Vagina (tissue), 2 donors: ENCODE measurements at regions not wholly inside any gene's neighbourhood (a gene's known extent, or its start where the extent isn't known, plus 50 kb on each side); places are given as distances from the start of the nearest gene placed in this dataset.

Experiments
- DNase-seq, 2 donors: peaks; one replicate each; pipeline ENCODE4 v3.0.0-alpha.2; 2017; ENCODE audit errors: extremely low spot score in 2 of 2
- H3K27ac ChIP-seq: fragments of 200-600 bp; sonication (generic); one replicate; pipeline ENCODE4 v1.5.1; 2019
- H3K27me3 ChIP-seq: fragments of 200-600 bp; sonication (generic); one replicate; pipeline ENCODE4 v1.5.1; 2019
- H3K36me3 ChIP-seq, 2 donors: fragments of 200-600 bp; sonication (generic); one replicate each; pipeline ENCODE4 v1.5.1; 2017 to 2019
- H3K4me1 ChIP-seq: fragments of 200-600 bp; sonication (generic); one replicate; pipeline ENCODE4 v1.5.1; 2019
- H3K4me3 ChIP-seq, 2 donors: fragments of 200-600 bp; sonication (generic); 1 replicate in 1 of 2; 2 replicates in 1 of 2; pipeline ENCODE4 v1.5.1; 2016 to 2019
- H3K9me3 ChIP-seq: fragments of 200-600 bp; sonication (generic); one replicate; pipeline ENCODE4 v1.5.1; 2019
- POLR2A ChIP-seq, 2 donors: fragments of 450-650 bp; IDR thresholded peaks; one replicate each; pipeline ENCODE4 v1.6.1; 2017; ENCODE audit warnings: antibody characterized with exemption in 2 of 2, mild to moderate bottlenecking in 2 of 2, moderate library complexity in 2 of 2
- POLR2AphosphoS5 ChIP-seq, 2 donors: sonication (generic); formaldehyde crosslinking; IDR thresholded peaks; one replicate each; pipeline ENCODE4 v1.9.0; 2017; ENCODE audit warnings: antibody characterized with exemption in 2 of 2, mild to moderate bottlenecking in 2 of 2, low read depth in 1 of 2; ENCODE audit not compliant: insufficient read depth in 1 of 2
- intact Hi-C: fragments of 100-400 bp; cut with DNase I; formaldehyde crosslinking; loops from one replicate; pipeline ENCODE4 v1.15.1; 2023
- TF ChIP-seq, protein P1 (sequence below), 3 experiments: fragments of 450-650 bp in 2 of 3; fragments of 200-600 bp in 1 of 3; sonication (generic) in 1 of 3; IDR thresholded peaks; one replicate each; pipeline ENCODE4 v1.5.1; 2017 to 2019; ENCODE audit warnings: antibody characterized with exemption in 3 of 3, mild to moderate bottlenecking in 2 of 3, moderate library complexity in 2 of 3

DNA sequence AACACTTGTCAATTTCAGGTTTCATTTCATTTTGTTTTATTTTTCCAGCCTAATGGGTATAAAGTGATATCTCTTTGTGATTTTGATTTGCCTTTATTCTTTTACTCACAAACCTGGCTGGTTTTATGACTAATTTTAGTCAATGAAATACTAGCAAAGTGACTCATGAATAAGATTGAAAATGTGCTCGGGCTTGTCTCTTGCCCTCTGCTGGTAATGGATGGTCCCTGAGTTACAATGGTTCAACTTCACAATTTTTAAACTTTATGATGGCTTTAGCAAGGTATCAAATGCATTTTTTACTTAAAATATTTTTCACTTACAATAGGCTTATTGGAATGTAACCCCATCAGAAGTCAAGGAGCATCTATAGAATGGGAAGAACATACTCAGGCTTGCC is 431.4 kb upstream of the CCNG1 start:
- H3K4me1 ChIP-seq: no peaks in the 10 kb centered on the region

DNA sequence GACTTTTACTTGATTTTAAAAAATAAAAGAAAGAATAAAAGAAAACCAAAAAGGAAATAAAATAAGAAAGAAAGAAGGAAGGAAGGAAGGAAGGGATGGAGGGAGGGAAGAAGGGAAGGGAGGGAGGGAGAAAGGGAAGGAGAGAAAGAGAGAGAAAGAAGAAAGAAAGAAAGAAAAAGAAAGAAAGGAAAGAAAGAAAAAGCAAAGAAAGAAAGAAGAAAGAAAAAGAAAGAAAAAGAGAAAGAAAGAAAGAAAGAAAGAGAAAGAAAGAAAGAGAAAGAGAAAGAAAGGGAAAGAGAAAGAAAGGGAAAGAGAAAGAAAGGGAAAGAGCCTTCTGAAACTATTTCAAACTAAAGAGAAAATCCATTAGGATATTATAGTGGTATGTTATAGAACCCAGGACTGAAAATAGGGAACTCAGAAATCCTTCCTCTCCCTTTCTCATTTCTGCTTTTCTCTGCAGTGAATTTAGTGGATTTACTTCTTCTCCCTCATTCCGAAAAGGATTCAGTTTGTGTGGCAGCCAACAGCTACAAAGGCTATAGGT is 414.7 kb upstream of the CCNG1 start:
- H3K27ac ChIP-seq: no peak overlapping the region
- H3K9me3 ChIP-seq: no peaks in the 10 kb centered on the region
- H3K36me3 ChIP-seq: no peaks in the 10 kb centered on the region
- no peak overlapping the region for H3K4me3 ChIP-seq
- intact Hi-C loops: no loop called here
- no peaks in the 10 kb centered on the region for H3K27me3 ChIP-seq
- no peaks in the 10 kb centered on the region for H3K4me1 ChIP-seq
- no peak for DNase-seq
- TF ChIP-seq POLR2AphosphoS5 (IDR thresholded peaks at IDR 0.05; ENCODE audit: insufficient read depth in 1 of 2, low read depth in 1 of 2): no peak
- TF ChIP-seq, protein P1, sequence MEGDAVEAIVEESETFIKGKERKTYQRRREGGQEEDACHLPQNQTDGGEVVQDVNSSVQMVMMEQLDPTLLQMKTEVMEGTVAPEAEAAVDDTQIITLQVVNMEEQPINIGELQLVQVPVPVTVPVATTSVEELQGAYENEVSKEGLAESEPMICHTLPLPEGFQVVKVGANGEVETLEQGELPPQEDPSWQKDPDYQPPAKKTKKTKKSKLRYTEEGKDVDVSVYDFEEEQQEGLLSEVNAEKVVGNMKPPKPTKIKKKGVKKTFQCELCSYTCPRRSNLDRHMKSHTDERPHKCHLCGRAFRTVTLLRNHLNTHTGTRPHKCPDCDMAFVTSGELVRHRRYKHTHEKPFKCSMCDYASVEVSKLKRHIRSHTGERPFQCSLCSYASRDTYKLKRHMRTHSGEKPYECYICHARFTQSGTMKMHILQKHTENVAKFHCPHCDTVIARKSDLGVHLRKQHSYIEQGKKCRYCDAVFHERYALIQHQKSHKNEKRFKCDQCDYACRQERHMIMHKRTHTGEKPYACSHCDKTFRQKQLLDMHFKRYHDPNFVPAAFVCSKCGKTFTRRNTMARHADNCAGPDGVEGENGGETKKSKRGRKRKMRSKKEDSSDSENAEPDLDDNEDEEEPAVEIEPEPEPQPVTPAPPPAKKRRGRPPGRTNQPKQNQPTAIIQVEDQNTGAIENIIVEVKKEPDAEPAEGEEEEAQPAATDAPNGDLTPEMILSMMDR (IDR thresholded peaks at IDR 0.05): no peak
- TF ChIP-seq POLR2A (IDR thresholded peaks at IDR 0.05): no peak

More for the DNA sequence above, 431.4 kb upstream of the CCNG1 start:
- DNase-seq: no peak
- no peak overlapping the region for H3K27ac ChIP-seq
- intact Hi-C loops: no loop called here
- TF ChIP-seq POLR2A (IDR thresholded peaks at IDR 0.05) (no peak), POLR2AphosphoS5 (IDR thresholded peaks at IDR 0.05; ENCODE audit: insufficient read depth in 1 of 2, low read depth in 1 of 2) (no peak)
- TF ChIP-seq, protein P1 (IDR thresholded peaks at IDR 0.05): no peak
- H3K9me3 ChIP-seq: no peaks in the 10 kb centered on the region
- H3K36me3 ChIP-seq: no peaks in the 10 kb centered on the region
- H3K4me3 ChIP-seq: no peak overlapping the region
- no peaks in the 10 kb centered on the region for H3K27me3 ChIP-seq

DNA sequence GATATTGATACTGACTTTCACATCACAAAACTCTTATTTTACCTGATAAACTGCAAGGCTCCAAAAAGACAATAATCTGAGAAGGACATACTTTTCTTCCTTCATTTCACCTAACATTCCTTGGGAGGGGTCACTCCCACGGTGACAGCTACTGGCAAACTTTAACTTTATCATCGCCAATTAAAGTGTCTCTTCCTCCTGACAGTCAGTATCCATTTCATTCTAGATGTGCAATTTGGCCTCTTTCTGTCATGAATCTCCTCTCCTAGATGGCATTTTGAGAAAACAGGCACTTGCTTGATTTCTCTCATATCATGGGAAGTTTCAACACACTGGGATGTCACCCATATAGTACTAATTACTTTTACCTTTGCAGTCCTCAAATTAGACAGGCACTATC is 413.5 kb upstream of the CCNG1 start:
- Histone ChIP-seq H3K9me3 (no peaks in the 10 kb centered on the region), H3K4me3 (no peak overlapping the region), H3K36me3 (no peaks in the 10 kb centered on the region), H3K4me1 (no peaks in the 10 kb centered on the region), H3K27me3 (no peaks in the 10 kb centered on the region), H3K27ac (no peak overlapping the region)
- intact Hi-C loops: no loop called here
- DNase-seq: no peak
- TF ChIP-seq POLR2A (IDR thresholded peaks at IDR 0.05) (no peak), POLR2AphosphoS5 (IDR thresholded peaks at IDR 0.05; ENCODE audit: insufficient read depth in 1 of 2, low read depth in 1 of 2) (no peak)
- TF ChIP-seq, protein P1 (IDR thresholded peaks at IDR 0.05): no peak

DNA sequence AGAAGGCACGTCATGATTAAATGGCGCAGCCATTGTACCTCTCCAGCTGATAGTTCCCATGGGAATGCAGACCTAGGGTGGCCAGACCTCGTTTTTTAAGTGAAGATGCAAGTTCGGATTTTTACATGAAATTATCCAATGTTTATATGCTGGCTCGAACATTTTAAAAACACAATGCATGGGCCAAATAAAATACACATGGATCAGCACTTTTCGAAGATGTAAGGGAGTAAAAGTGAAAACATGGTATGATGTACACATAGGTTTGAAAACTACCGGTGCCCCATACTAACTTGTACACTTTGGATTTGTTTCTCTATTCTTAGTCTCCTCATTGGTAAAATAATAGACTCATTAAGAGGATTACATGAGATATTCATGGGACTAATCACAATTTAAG is 412.5 kb upstream of the CCNG1 start:
- intact Hi-C loops: no loop called here
- H3K4me1 ChIP-seq: no peaks in the 10 kb centered on the region
- no peaks in the 10 kb centered on the region for H3K27me3 ChIP-seq
- TF ChIP-seq, protein P1 (IDR thresholded peaks at IDR 0.05): no peak
- TF ChIP-seq POLR2AphosphoS5 (IDR thresholded peaks at IDR 0.05; ENCODE audit: insufficient read depth in 1 of 2, low read depth in 1 of 2): no peak
- no peak for TF ChIP-seq POLR2A (IDR thresholded peaks at IDR 0.05)
- no peak for DNase-seq
- H3K9me3 ChIP-seq: no peaks in the 10 kb centered on the region
- no peak overlapping the region for H3K4me3 ChIP-seq
- H3K36me3 ChIP-seq: no peaks in the 10 kb centered on the region
- no peak overlapping the region for H3K27ac ChIP-seq

DNA sequence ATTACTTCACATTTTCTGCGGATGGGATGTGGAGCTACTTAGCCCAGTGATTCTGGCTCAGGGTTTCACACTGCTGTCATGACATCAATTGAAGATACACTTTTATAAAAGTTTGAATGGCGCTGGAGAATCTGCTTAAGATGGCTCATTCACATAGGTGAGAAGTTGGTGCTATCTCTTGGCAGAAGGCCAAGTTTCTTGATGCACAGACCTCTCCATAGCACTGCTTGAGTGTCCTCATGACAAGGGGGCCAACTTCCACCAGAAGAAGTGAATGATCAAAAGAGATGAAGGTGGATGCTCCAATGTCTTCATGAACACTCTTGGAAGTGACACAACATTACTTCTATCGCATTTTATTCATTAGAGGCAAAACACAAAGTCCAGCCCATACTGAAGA is 403.7 kb upstream of the CCNG1 start:
- Histone ChIP-seq H3K27me3 (no peaks in the 10 kb centered on the region), H3K4me1 (no peaks in the 10 kb centered on the region), H3K27ac (no peak overlapping the region), H3K9me3 (no peaks in the 10 kb centered on the region), H3K4me3 (no peak overlapping the region), H3K36me3 (no peaks in the 10 kb centered on the region)
- no peak for TF ChIP-seq POLR2A (IDR thresholded peaks at IDR 0.05)
- TF ChIP-seq POLR2AphosphoS5 (IDR thresholded peaks at IDR 0.05; ENCODE audit: insufficient read depth in 1 of 2, low read depth in 1 of 2): no peak
- TF ChIP-seq, protein P1 (IDR thresholded peaks at IDR 0.05): no peak
- intact Hi-C loops: no loop called here
- DNase-seq: no peak
